NCI-H460 (cell line): ENCODE measurements at regions not wholly inside any gene's neighbourhood (a gene's known extent, or its start where the extent isn't known, plus 50 kb on each side); places are given as distances from the start of the nearest gene placed in this dataset.

ENCODE experiments used
- DNase-seq: peaks from one replicate; pipeline ENCODE4 v3.0.0-alpha.2; 2016; ENCODE audit warnings: low read depth; ENCODE audit errors: extremely low read depth

- no peak for DNase-seq
Observed at GRCh38 chr10:90641731-90642130, 216.1 kb downstream of the HTR7 start.

GRCh38 chr10:90642136-90642535, 215.7 kb downstream of the HTR7 start:
- DNase-seq, result no peak

GRCh38 chr10:90642650-90643049, 215.2 kb downstream of the HTR7 start:
- DNase-seq, result no peak

- no peak for DNase-seq
Observed at GRCh38 chr10:90644165-90644564, 213.7 kb downstream of the HTR7 start.

- no peak for DNase-seq
Observed at GRCh38 chr10:90650858-90651257, 207.0 kb downstream of the HTR7 start.

- DNase-seq, result no peak
Observed at GRCh38 chr10:90652519-90652918, 205.3 kb downstream of the HTR7 start.

GRCh38 chr10:90658791-90659190, 199.0 kb downstream of the HTR7 start:
- no peak for DNase-seq

GRCh38 chr10:90665905-90666662, 191.8 kb downstream of the HTR7 start:
- no peak for DNase-seq

- no peak for DNase-seq
Observed at GRCh38 chr10:90674461-90674860, 183.4 kb downstream of the HTR7 start.

- no peak for DNase-seq
Observed at GRCh38 chr10:90674928-90675327, 182.9 kb downstream of the HTR7 start.

- no peak for DNase-seq
Observed at GRCh38 chr10:90675621-90676020, 182.2 kb downstream of the HTR7 start.
